ENCODE measurements at regions not wholly inside any gene's neighbourhood (a gene's known extent, or its start where the extent isn't known, plus 50 kb on each side); places are given as distances from the start of the nearest gene placed in this dataset.
A peak's percentile ranks its signal among the peaks of the same experiment; 100 is the strongest.

DNA sequence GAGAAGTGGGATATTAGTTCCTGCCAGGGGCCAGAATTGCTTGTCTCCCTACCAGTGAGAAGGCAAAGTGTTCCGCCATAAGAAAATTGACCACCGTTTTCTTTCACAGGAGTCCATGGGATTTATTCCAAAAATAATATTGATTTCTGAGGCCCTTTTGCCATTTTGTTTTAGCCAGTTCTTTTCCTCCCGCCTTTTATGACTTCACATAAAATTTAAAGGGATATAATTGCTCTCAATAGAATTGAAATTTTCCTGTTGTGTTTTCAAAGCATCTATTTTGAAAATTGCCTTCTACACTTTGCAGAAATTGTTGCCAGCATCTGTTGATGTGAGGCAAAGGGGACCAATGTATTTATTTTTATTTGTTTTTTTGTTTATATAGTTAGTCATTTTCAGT lies 53.6 kb downstream of the PLCE1 start (continued):
- TF ChIP-seq, protein P1, sequence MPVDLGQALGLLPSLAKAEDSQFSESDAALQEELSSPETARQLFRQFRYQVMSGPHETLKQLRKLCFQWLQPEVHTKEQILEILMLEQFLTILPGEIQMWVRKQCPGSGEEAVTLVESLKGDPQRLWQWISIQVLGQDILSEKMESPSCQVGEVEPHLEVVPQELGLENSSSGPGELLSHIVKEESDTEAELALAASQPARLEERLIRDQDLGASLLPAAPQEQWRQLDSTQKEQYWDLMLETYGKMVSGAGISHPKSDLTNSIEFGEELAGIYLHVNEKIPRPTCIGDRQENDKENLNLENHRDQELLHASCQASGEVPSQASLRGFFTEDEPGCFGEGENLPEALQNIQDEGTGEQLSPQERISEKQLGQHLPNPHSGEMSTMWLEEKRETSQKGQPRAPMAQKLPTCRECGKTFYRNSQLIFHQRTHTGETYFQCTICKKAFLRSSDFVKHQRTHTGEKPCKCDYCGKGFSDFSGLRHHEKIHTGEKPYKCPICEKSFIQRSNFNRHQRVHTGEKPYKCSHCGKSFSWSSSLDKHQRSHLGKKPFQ (tag by site-specific recombination; IDR thresholded peaks at IDR 0.05), result 0 out of 2 replicates have a peak, but pooled peaks have one; percentile 16
- TF ChIP-seq FEZF1 (tag by site-specific recombination; IDR thresholded peaks at IDR 0.05), result peak; percentile 94
- no peak for TF ChIP-seq ZNF121 (tag by site-specific recombination; IDR thresholded peaks at IDR 0.05)
- TF ChIP-seq, protein P2, sequence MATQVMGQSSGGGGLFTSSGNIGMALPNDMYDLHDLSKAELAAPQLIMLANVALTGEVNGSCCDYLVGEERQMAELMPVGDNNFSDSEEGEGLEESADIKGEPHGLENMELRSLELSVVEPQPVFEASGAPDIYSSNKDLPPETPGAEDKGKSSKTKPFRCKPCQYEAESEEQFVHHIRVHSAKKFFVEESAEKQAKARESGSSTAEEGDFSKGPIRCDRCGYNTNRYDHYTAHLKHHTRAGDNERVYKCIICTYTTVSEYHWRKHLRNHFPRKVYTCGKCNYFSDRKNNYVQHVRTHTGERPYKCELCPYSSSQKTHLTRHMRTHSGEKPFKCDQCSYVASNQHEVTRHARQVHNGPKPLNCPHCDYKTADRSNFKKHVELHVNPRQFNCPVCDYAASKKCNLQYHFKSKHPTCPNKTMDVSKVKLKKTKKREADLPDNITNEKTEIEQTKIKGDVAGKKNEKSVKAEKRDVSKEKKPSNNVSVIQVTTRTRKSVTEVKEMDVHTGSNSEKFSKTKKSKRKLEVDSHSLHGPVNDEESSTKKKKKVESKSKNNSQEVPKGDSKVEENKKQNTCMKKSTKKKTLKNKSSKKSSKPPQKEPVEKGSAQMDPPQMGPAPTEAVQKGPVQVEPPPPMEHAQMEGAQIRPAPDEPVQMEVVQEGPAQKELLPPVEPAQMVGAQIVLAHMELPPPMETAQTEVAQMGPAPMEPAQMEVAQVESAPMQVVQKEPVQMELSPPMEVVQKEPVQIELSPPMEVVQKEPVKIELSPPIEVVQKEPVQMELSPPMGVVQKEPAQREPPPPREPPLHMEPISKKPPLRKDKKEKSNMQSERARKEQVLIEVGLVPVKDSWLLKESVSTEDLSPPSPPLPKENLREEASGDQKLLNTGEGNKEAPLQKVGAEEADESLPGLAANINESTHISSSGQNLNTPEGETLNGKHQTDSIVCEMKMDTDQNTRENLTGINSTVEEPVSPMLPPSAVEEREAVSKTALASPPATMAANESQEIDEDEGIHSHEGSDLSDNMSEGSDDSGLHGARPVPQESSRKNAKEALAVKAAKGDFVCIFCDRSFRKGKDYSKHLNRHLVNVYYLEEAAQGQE (tag by site-specific recombination; IDR thresholded peaks at IDR 0.05), result no peak
- no peak for TF ChIP-seq ZNF239 (tag by site-specific recombination; IDR thresholded peaks at IDR 0.05)
- no peak for TF ChIP-seq ZNF555 (tag by site-specific recombination; conservative IDR thresholded peaks at IDR 0.05)
- TF ChIP-seq ZNF140 (tag by site-specific recombination; IDR thresholded peaks at IDR 0.05), result no peak
- TF ChIP-seq ZNF549 (tag by site-specific recombination; IDR thresholded peaks at IDR 0.05), result no peak
- TF ChIP-seq, protein P3, sequence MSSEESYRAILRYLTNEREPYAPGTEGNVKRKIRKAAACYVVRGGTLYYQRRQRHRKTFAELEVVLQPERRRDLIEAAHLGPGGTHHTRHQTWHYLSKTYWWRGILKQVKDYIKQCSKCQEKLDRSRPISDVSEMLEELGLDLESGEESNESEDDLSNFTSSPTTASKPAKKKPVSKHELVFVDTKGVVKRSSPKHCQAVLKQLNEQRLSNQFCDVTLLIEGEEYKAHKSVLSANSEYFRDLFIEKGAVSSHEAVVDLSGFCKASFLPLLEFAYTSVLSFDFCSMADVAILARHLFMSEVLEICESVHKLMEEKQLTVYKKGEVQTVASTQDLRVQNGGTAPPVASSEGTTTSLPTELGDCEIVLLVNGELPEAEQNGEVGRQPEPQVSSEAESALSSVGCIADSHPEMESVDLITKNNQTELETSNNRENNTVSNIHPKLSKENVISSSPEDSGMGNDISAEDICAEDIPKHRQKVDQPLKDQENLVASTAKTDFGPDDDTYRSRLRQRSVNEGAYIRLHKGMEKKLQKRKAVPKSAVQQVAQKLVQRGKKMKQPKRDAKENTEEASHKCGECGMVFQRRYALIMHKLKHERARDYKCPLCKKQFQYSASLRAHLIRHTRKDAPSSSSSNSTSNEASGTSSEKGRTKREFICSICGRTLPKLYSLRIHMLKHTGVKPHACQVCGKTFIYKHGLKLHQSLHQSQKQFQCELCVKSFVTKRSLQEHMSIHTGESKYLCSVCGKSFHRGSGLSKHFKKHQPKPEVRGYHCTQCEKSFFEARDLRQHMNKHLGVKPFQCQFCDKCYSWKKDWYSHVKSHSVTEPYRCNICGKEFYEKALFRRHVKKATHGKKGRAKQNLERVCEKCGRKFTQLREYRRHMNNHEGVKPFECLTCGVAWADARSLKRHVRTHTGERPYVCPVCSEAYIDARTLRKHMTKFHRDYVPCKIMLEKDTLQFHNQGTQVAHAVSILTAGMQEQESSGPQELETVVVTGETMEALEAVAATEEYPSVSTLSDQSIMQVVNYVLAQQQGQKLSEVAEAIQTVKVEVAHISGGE (tag by site-specific recombination; conservative IDR thresholded peaks at IDR 0.05; ENCODE audit: low read depth), result no peak
- TF ChIP-seq, protein P4, sequence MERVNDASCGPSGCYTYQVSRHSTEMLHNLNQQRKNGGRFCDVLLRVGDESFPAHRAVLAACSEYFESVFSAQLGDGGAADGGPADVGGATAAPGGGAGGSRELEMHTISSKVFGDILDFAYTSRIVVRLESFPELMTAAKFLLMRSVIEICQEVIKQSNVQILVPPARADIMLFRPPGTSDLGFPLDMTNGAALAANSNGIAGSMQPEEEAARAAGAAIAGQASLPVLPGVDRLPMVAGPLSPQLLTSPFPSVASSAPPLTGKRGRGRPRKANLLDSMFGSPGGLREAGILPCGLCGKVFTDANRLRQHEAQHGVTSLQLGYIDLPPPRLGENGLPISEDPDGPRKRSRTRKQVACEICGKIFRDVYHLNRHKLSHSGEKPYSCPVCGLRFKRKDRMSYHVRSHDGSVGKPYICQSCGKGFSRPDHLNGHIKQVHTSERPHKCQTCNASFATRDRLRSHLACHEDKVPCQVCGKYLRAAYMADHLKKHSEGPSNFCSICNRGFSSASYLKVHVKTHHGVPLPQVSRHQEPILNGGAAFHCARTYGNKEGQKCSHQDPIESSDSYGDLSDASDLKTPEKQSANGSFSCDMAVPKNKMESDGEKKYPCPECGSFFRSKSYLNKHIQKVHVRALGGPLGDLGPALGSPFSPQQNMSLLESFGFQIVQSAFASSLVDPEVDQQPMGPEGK (tag by site-specific recombination; IDR thresholded peaks at IDR 0.05), result no peak
- TF ChIP-seq, protein P5, sequence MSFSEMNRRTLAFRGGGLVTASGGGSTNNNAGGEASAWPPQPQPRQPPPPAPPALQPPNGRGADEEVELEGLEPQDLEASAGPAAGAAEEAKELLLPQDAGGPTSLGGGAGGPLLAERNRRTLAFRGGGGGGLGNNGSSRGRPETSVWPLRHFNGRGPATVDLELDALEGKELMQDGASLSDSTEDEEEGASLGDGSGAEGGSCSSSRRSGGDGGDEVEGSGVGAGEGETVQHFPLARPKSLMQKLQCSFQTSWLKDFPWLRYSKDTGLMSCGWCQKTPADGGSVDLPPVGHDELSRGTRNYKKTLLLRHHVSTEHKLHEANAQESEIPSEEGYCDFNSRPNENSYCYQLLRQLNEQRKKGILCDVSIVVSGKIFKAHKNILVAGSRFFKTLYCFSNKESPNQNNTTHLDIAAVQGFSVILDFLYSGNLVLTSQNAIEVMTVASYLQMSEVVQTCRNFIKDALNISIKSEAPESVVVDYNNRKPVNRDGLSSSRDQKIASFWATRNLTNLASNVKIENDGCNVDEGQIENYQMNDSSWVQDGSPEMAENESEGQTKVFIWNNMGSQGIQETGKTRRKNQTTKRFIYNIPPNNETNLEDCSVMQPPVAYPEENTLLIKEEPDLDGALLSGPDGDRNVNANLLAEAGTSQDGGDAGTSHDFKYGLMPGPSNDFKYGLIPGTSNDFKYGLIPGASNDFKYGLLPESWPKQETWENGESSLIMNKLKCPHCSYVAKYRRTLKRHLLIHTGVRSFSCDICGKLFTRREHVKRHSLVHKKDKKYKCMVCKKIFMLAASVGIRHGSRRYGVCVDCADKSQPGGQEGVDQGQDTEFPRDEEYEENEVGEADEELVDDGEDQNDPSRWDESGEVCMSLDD (tag by site-specific recombination; IDR thresholded peaks at IDR 0.05), result no peak

DNA sequence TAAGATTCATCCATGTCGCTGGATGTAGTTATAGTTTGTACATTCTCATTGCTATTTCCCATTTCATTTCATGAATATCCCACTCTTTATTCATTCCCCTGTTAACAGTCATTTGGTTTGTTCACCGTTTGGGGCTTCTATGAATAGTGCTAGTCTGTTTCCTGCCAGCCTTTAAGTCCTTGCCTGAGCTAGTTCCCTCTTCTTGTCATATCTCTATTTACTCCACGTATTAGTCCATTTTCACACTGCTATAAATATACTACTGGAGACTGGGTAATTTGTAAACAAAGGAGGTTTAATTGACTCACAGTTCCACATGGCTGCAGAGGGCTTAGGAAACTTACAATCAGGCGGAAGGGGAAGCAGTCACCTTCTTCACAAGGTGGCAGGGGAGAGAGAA lies 56.2 kb downstream of the PLCE1 start:
- ChIA-PET POLR2A (no interaction called here), CTCF (no interaction called here)
- H3K4me3 ChIP-seq (ENCODE audit: low read depth, low read length), result no peak overlapping the region
- H3K27ac ChIP-seq (ENCODE audit: extremely low read depth, low read depth, low read length), result no peak overlapping the region
- H3K36me3 ChIP-seq (ENCODE audit: control insufficient read depth in 2 of 2, insufficient read depth in 1 of 2, low read length in 2 of 2), result no peaks in the 10 kb centered on the region
- H3K9me3 ChIP-seq (ENCODE audit: control insufficient read depth, insufficient read depth, low read depth, low read length), result no peaks in the 10 kb centered on the region
- peaks cover 5% of the 10 kb centered on the region for H3K4me1 ChIP-seq (ENCODE audit: control insufficient read depth, insufficient read depth, low read length)
- TF ChIP-seq ZNF404 (tag by site-specific recombination; IDR thresholded peaks at IDR 0.05) (no peak), ZNF610 (tag by site-specific recombination; IDR thresholded peaks at IDR 0.05; ENCODE audit: borderline replicate concordance) (no peak), ZNF341 (tag by site-specific recombination; IDR thresholded peaks at IDR 0.05; ENCODE audit: low read depth) (no peak)
- TF ChIP-seq, protein P6, sequence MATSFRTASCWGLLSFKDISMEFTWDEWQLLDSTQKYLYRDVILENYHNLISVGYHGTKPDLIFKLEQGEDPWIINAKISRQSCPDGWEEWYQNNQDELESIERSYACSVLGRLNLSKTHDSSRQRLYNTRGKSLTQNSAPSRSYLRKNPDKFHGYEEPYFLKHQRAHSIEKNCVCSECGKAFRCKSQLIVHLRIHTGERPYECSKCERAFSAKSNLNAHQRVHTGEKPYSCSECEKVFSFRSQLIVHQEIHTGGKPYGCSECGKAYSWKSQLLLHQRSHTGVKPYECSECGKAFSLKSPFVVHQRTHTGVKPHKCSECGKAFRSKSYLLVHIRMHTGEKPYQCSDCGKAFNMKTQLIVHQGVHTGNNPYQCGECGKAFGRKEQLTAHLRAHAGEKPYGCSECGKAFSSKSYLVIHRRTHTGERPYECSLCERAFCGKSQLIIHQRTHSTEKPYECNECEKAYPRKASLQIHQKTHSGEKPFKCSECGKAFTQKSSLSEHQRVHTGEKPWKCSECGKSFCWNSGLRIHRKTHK (tag by site-specific recombination; IDR thresholded peaks at IDR 0.05), result no peak
- TF ChIP-seq, protein P7, sequence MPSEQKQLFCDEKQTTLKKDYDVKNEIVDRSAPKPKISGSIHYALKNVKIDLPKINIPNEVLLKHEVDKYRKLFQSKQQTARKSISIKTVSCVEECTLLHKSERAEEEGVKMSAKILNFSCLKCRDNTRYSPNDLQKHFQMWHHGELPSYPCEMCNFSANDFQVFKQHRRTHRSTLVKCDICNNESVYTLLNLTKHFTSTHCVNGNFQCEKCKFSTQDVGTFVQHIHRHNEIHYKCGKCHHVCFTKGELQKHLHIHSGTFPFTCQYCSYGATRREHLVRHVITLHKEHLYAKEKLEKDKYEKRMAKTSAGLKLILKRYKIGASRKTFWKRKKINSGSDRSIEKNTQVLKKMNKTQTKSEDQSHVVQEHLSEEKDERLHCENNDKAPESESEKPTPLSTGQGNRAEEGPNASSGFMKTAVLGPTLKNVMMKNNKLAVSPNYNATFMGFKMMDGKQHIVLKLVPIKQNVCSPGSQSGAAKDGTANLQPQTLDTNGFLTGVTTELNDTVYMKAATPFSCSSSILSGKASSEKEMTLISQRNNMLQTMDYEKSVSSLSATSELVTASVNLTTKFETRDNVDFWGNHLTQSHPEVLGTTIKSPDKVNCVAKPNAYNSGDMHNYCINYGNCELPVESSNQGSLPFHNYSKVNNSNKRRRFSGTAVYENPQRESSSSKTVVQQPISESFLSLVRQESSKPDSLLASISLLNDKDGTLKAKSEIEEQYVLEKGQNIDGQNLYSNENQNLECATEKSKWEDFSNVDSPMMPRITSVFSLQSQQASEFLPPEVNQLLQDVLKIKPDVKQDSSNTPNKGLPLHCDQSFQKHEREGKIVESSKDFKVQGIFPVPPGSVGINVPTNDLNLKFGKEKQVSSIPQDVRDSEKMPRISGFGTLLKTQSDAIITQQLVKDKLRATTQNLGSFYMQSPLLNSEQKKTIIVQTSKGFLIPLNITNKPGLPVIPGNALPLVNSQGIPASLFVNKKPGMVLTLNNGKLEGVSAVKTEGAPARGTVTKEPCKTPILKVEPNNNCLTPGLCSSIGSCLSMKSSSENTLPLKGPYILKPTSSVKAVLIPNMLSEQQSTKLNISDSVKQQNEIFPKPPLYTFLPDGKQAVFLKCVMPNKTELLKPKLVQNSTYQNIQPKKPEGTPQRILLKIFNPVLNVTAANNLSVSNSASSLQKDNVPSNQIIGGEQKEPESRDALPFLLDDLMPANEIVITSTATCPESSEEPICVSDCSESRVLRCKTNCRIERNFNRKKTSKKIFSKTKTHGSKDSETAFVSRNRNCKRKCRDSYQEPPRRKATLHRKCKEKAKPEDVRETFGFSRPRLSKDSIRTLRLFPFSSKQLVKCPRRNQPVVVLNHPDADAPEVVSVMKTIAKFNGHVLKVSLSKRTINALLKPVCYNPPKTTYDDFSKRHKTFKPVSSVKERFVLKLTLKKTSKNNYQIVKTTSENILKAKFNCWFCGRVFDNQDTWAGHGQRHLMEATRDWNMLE (tag by site-specific recombination; conservative IDR thresholded peaks at IDR 0.05; ENCODE audit: low read depth), result no peak

All from HEK293 (cell line).